ENCODE measurements at regions not wholly inside any gene's neighbourhood (a gene's known extent, or its start where the extent isn't known, plus 50 kb on each side); places are given as distances from the start of the nearest gene placed in this dataset.

DNA sequence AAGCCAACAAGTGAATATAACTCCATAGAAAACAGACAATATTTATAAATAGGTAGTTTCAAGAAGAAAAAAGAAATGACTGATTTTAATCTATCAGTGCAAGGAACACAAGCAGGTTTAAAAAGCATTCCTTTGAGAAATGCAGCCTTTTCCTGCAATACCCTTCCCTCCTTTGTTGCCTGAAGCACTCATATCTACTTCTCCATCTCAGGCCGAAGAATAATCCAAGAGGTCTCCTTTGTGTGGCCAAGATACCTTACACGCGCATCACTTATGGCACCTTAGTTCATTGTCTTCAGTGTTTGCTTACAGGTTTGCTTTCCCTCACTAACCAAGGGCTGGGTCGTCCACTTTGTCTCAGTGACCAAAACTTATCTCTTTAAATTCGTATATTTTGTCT, 93.0 kb downstream of the MAIP1 start:
- CTCF ChIA-PET = no interaction called here
- intact Hi-C loops (cut with micrococcal nuclease) = no loop called here
- BruUV-seq (replicated peaks) = no TSS peak

GRCh38 chr2:200049086-200049485, 93.7 kb downstream of the MAIP1 start:
- no peak overlapping the region for H3K27ac ChIP-seq (ENCODE audit: low read length)
- no peak overlapping the region for H3K4me3 ChIP-seq (ENCODE audit: low read length)
- H3K27me3 ChIP-seq (ENCODE audit: low read length) = no peaks in the 10 kb centered on the region
- BruUV-seq (replicated peaks) = no TSS peak
- H3F3A ChIP-seq (ENCODE audit: low read length, unreplicated experiment) = no peaks in the 10 kb centered on the region
- no peaks in the 10 kb centered on the region for H3K79me2 ChIP-seq (ENCODE audit: low read length)
- POLR2A ChIA-PET (ENCODE audit: unreplicated experiment) = no interaction called here
- no peaks in the 10 kb centered on the region for H3K36me3 ChIP-seq (ENCODE audit: low read depth, low read length)
- H3K9ac ChIP-seq (ENCODE audit: low read length) = no peak overlapping the region
- H3K4me1 ChIP-seq (ENCODE audit: insufficient read depth, low read length) = no peaks in the 10 kb centered on the region
- intact Hi-C loops (cut with micrococcal nuclease) = no loop called here
- no peaks in the 10 kb centered on the region for H4K20me1 ChIP-seq (ENCODE audit: low read length)
- no peak overlapping the region for H2AFZ ChIP-seq (ENCODE audit: low read length)
- ATAC-seq = no peak
- no peaks in the 10 kb centered on the region for H3K9me2 ChIP-seq (replicated peaks; ENCODE audit: low read length)
- no peak for DNase-seq
- no peak overlapping the region for H3K4me2 ChIP-seq (ENCODE audit: low read length)
- H3K9me3 ChIP-seq (ENCODE audit: low read length) = 0 out of 2 replicates have a peak, but pooled peaks cover 3% of the 10 kb centered on the region
- TF ChIP-seq EZH2phosphoT487 (IDR thresholded peaks at IDR 0.05; ENCODE audit: borderline replicate concordance, low read length) (no peak), CTCF (conservative IDR thresholded peaks at IDR 0.05; ENCODE audit: low read depth, low read length) (no peak), EZH2 (IDR thresholded peaks at IDR 0.05; ENCODE audit: low read length, unreplicated experiment) (no peak)
- CTCF ChIA-PET = no interaction called here

More for the DNA sequence above, 93.0 kb downstream of the MAIP1 start:
- Histone ChIP-seq H3K36me3 (ENCODE audit: low read depth, low read length) (no peaks in the 10 kb centered on the region), H3F3A (ENCODE audit: low read length, unreplicated experiment) (no peaks in the 10 kb centered on the region), H3K9me3 (ENCODE audit: low read length) (0 out of 2 replicates have a peak, but pooled peaks cover 3% of the 10 kb centered on the region), H3K79me2 (ENCODE audit: low read length) (no peaks in the 10 kb centered on the region), H3K27ac (ENCODE audit: low read length) (no peak overlapping the region), H3K9me2 (replicated peaks; ENCODE audit: low read length) (no peaks in the 10 kb centered on the region), H3K4me3 (ENCODE audit: low read length) (no peak overlapping the region), H3K4me2 (ENCODE audit: low read length) (no peak overlapping the region), H3K27me3 (ENCODE audit: low read length) (no peaks in the 10 kb centered on the region), H3K4me1 (ENCODE audit: insufficient read depth, low read length) (no peaks in the 10 kb centered on the region), H4K20me1 (ENCODE audit: low read length) (no peaks in the 10 kb centered on the region), H3K9ac (ENCODE audit: low read length) (no peak overlapping the region), H2AFZ (ENCODE audit: low read length) (no peak overlapping the region)
- POLR2A ChIA-PET (ENCODE audit: unreplicated experiment) = no interaction called here
- ATAC-seq (no peak), DNase-seq (no peak)
- no peak for TF ChIP-seq EZH2 (IDR thresholded peaks at IDR 0.05; ENCODE audit: low read length, unreplicated experiment)
- TF ChIP-seq EZH2phosphoT487 (IDR thresholded peaks at IDR 0.05; ENCODE audit: borderline replicate concordance, low read length) = no peak
- TF ChIP-seq CTCF (conservative IDR thresholded peaks at IDR 0.05; ENCODE audit: low read depth, low read length) = no peak

DNA sequence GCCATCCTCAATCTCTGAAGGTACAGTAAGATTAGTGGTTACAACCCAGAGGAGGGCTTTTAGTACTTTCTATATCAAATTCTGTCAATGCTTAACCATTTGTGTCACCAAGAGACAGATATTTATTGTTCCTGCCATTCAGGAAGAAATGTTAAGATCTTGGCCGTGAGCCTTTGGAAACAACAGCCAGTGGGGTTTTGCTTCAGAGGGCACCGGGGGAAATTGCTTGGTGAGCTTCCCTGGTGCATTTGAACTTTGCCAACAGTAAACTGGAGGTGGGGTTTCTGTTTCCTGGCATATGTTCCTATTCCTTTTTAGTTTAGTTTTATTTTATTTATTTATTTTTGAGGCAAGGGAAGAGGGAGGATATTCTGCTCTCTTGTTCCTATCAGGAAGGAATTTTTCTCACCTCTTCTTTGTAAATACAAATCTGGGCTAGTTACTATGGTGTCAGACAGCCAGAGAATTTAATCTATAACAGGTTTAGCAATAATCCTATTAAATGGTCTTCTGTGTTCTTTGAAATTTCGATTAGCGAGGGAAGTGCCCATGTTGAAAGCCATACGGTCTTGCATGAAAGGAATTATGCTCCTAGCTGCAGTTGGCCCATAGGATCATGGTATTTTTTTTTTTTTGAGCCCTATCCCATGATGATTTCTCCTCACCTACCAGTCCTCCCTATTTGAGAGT, 95.7 kb downstream of the MAIP1 start:
- ATAC-seq (no peak), DNase-seq (no peak)
- TF ChIP-seq EZH2 (IDR thresholded peaks at IDR 0.05; ENCODE audit: low read length, unreplicated experiment) = no peak
- TF ChIP-seq CTCF (conservative IDR thresholded peaks at IDR 0.05; ENCODE audit: low read depth, low read length) = no peak
- TF ChIP-seq EZH2phosphoT487 (IDR thresholded peaks at IDR 0.05; ENCODE audit: borderline replicate concordance, low read length) = no peak
- POLR2A ChIA-PET (ENCODE audit: unreplicated experiment) = no interaction called here
- Histone ChIP-seq H2AFZ (ENCODE audit: low read length) (peak overlapping the region; percentile 19; the same call in 1 of the 2 replicates), H3K27me3 (ENCODE audit: low read length) (no peaks in the 10 kb centered on the region), H3K4me2 (ENCODE audit: low read length) (no peak overlapping the region), H3K4me3 (ENCODE audit: low read length) (no peak overlapping the region), H3K36me3 (ENCODE audit: low read depth, low read length) (no peaks in the 10 kb centered on the region), H3K4me1 (ENCODE audit: insufficient read depth, low read length) (no peaks in the 10 kb centered on the region), H3F3A (ENCODE audit: low read length, unreplicated experiment) (no peaks in the 10 kb centered on the region), H3K79me2 (ENCODE audit: low read length) (no peaks in the 10 kb centered on the region), H4K20me1 (ENCODE audit: low read length) (no peaks in the 10 kb centered on the region), H3K9me3 (ENCODE audit: low read length) (no peaks in the 10 kb centered on the region), H3K9me2 (replicated peaks; ENCODE audit: low read length) (no peaks in the 10 kb centered on the region), H3K9ac (ENCODE audit: low read length) (no peak overlapping the region), H3K27ac (ENCODE audit: low read length) (no peak overlapping the region)
- BruUV-seq (replicated peaks) = no TSS peak
- CTCF ChIA-PET = no interaction called here
- intact Hi-C loops (cut with micrococcal nuclease) = no loop called here
